ENCODE measurements at regions not wholly inside any gene's neighbourhood (a gene's known extent, or its start where the extent isn't known, plus 50 kb on each side); places are given as distances from the start of the nearest gene placed in this dataset.

DNA sequence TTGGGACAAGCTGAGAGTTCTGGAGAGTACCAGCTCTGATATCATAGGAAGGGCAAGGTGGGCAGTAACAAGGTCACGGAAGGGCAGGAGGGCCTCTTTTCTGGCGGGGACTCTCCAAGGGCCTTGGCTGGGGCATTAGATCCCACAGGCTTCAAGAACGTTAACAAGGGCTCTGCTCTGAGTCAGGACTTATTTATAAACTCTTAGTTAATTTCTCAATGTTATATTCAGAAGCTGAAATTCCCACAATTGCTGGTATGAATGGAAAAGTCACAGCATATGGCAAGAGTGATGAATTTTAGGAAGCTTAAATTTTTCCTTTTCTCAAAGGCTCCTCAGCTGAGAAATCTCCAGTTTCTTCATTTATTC, 320.2 kb upstream of the TBC1D5 start:
- WGBS, 2 experiments (ENCODE audit: extremely low coverage in 1 of 2, insufficient coverage in 1 of 2, insufficient read length in 1 of 2, insufficient replicate concordance in 2 of 2, low coverage in 1 of 2, low lambda C conversion rate in 2 of 2, missing lambda C conversion rate in 1 of 2), result 85% methylated on average over 3 of the region's 3 CpGs; no CpG with 5 or more reads in 1 of the 2 experiments

More for the DNA sequence above, 320.2 kb upstream of the TBC1D5 start:
- Histone ChIP-seq H4K91ac (replicated peaks; ENCODE audit: insufficient read length, low read length) (no peak overlapping the region), H2BK5ac (ENCODE audit: low read depth, low read length) (no peak overlapping the region), H3K9ac (replicated peaks in 1 of 4; ENCODE audit: extremely low read depth in 1 of 4, low read depth in 3 of 4, low read length in 3 of 4) (no peak overlapping the region), H3K4me3 (ENCODE audit: extremely low read depth in 1 of 4, insufficient read depth in 2 of 4, low read depth in 3 of 4, low read length in 4 of 4) (no peak overlapping the region), H4K8ac (ENCODE audit: extremely low read depth, insufficient read depth, low read length) (no peak overlapping the region), H2BK20ac (ENCODE audit: low read length) (no peak overlapping the region), H3K79me1 (ENCODE audit: low read depth, low read length) (no peaks in the 10 kb centered on the region; the same call in 1 of the 2 replicates), H2BK12ac (ENCODE audit: low read depth, low read length) (no peak overlapping the region), H3K4me2 (ENCODE audit: insufficient read depth in 1 of 2, low read depth in 2 of 2, low read length in 2 of 2) (no peak overlapping the region), H4K20me1 (replicated peaks in 1 of 2; ENCODE audit: control insufficient read depth in 1 of 2, insufficient read depth in 2 of 2, low read length in 2 of 2) (no peaks in the 10 kb centered on the region), H2AFZ (ENCODE audit: low read length) (no peak overlapping the region), H3K14ac (ENCODE audit: insufficient read length) (no peak overlapping the region), H3K79me2 (ENCODE audit: control insufficient read depth in 1 of 2, insufficient read depth in 2 of 2, low read length in 2 of 2) (no peaks in the 10 kb centered on the region), H3K9me3 (ENCODE audit: insufficient read depth in 2 of 2, low read depth in 1 of 2, low read length in 1 of 2) (no peaks in the 10 kb centered on the region), H3K23me2 (ENCODE audit: low read depth, low read length) (no peaks in the 10 kb centered on the region), H3K4ac (replicated peaks; ENCODE audit: insufficient read length, low read depth, low read length) (no peak overlapping the region), H4K5ac (ENCODE audit: insufficient read length, low read depth, low read length) (no peak overlapping the region), H3K27ac (ENCODE audit: low read depth, low read length) (no peak overlapping the region), H2BK15ac (ENCODE audit: low read length) (no peak overlapping the region), H2AK5ac (ENCODE audit: low read depth, low read length) (no peak overlapping the region), H3K56ac (replicated peaks; ENCODE audit: insufficient read length, low read depth, low read length) (no peak overlapping the region), H3K27me3 (replicated peaks in 1 of 4; ENCODE audit: control insufficient read depth in 3 of 4, extremely low read depth in 1 of 4, insufficient read depth in 3 of 4, low read length in 3 of 4) (no peaks in the 10 kb centered on the region), H3K18ac (ENCODE audit: extremely low read depth, low read length) (no peak overlapping the region), H3K4me1 (replicated peaks in 1 of 4; ENCODE audit: control insufficient read depth in 3 of 4, insufficient read depth in 4 of 4, low read length in 3 of 4) (no peaks in the 10 kb centered on the region), H3K36me3 (ENCODE audit: control insufficient read depth in 2 of 4, insufficient read depth in 4 of 4, low read length in 3 of 4) (no peaks in the 10 kb centered on the region), H2BK120ac (replicated peaks; ENCODE audit: low read depth, low read length) (no peak overlapping the region), H3K23ac (ENCODE audit: insufficient read length) (no peak overlapping the region)
- no peak for TF ChIP-seq YY1 (IDR thresholded peaks at IDR 0.05; ENCODE audit: low read depth, low read length)
- TF ChIP-seq, protein P1, sequence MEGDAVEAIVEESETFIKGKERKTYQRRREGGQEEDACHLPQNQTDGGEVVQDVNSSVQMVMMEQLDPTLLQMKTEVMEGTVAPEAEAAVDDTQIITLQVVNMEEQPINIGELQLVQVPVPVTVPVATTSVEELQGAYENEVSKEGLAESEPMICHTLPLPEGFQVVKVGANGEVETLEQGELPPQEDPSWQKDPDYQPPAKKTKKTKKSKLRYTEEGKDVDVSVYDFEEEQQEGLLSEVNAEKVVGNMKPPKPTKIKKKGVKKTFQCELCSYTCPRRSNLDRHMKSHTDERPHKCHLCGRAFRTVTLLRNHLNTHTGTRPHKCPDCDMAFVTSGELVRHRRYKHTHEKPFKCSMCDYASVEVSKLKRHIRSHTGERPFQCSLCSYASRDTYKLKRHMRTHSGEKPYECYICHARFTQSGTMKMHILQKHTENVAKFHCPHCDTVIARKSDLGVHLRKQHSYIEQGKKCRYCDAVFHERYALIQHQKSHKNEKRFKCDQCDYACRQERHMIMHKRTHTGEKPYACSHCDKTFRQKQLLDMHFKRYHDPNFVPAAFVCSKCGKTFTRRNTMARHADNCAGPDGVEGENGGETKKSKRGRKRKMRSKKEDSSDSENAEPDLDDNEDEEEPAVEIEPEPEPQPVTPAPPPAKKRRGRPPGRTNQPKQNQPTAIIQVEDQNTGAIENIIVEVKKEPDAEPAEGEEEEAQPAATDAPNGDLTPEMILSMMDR (IDR thresholded peaks at IDR 0.05; ENCODE audit: control extremely low read depth in 1 of 3, insufficient read depth in 1 of 3, low read depth in 1 of 3, low read length in 3 of 3), result no peak
- no peak for TF ChIP-seq TAF1 (IDR thresholded peaks at IDR 0.05; ENCODE audit: low read depth, low read length)
- no peak for TF ChIP-seq TBP (IDR thresholded peaks at IDR 0.05; ENCODE audit: low read depth, low read length)
- TF ChIP-seq SP4 (IDR thresholded peaks at IDR 0.05; ENCODE audit: low read length), result no peak
- DNase-seq (ENCODE audit: low read depth in 1 of 2, low spot score in 2 of 2), result no peak
- FAIRE-seq, result no peak
- POLR2A ChIA-PET (ENCODE audit: partially characterized antibody), result no interaction called here
- CTCF ChIA-PET (ENCODE audit: partially characterized antibody), result no interaction called here

All from H1 (cell line).